NCI-H146 (cell line): ENCODE measurements at regions not wholly inside any gene's neighbourhood (a gene's known extent, or its start where the extent isn't known, plus 50 kb on each side); places are given as distances from the start of the nearest gene placed in this dataset.

Experiments
- DNase-seq: peaks from one replicate; lab custom pipeline; 2025; lab: John Stamatoyannopoulos, UW

GRCh38 chr12:67147030-67147429 lies 122.1 kb upstream of the CAND1 start:
- DNase-seq: no peak

GRCh38 chr12:67147447-67147846 lies 121.7 kb upstream of the CAND1 start:
- no peak for DNase-seq

- DNase-seq: no peak
Measured at GRCh38 chr12:67148265-67148664, 120.9 kb upstream of the CAND1 start.

GRCh38 chr12:67151886-67152285 lies 117.3 kb upstream of the CAND1 start:
- no peak for DNase-seq

GRCh38 chr12:67152451-67152850 lies 116.7 kb upstream of the CAND1 start:
- no peak for DNase-seq

GRCh38 chr12:67154901-67155300 lies 114.3 kb upstream of the CAND1 start:
- DNase-seq: no peak

GRCh38 chr12:67155863-67156262 lies 113.3 kb upstream of the CAND1 start:
- DNase-seq: no peak

- DNase-seq: peak; percentile 38
Measured at GRCh38 chr12:67161322-67161918, 107.7 kb upstream of the CAND1 start.

- DNase-seq: no peak
Measured at GRCh38 chr12:67173258-67173657, 95.9 kb upstream of the CAND1 start.

GRCh38 chr12:67182551-67182950 lies 86.6 kb upstream of the CAND1 start:
- no peak for DNase-seq

- DNase-seq: no peak
Measured at GRCh38 chr12:67193704-67194103, 75.5 kb upstream of the CAND1 start.

GRCh38 chr12:67200386-67200785 lies 68.8 kb upstream of the CAND1 start:
- DNase-seq: no peak

GRCh38 chr12:67202011-67202677 lies 67.0 kb upstream of the CAND1 start:
- peak; percentile 5 for DNase-seq

GRCh38 chr12:67202678-67203012 lies 66.5 kb upstream of the CAND1 start:
- DNase-seq: no peak

GRCh38 chr12:67208281-67209067 lies 60.7 kb upstream of the CAND1 start:
- DNase-seq: no peak

GRCh38 chr12:67211029-67211428 lies 58.1 kb upstream of the CAND1 start:
- DNase-seq: no peak

GRCh38 chr12:67211494-67211893 lies 57.7 kb upstream of the CAND1 start:
- DNase-seq: no peak

GRCh38 chr12:67217647-67218046 lies 51.5 kb upstream of the CAND1 start:
- no peak for DNase-seq
